Memory B cell (primary cell): ENCODE measurements at regions not wholly inside any gene's neighbourhood (a gene's known extent, or its start where the extent isn't known, plus 50 kb on each side); places are given as distances from the start of the nearest gene placed in this dataset.
A peak's percentile ranks its signal among the peaks of the same experiment; 100 is the strongest.

Experiments used
- ATAC-seq: fragments of 150-1000 bp; cut with Tn5 transposase; 2 replicates; pipeline ENCODE4 v1.10.0; 2021; ENCODE audit warnings: low read depth, mild to moderate bottlenecking, moderate library complexity
- DNase-seq, 2 donors: peaks; one replicate each; pipeline ENCODE4 v3.0.0; 2022; ENCODE audit warnings: low spot score in 2 of 2
- H3K27ac Mint-ChIP-seq: one replicate; pipeline ENCODE4 v1.8.0; 2022; ENCODE audit warnings: mild to moderate bottlenecking, moderate library complexity, mixed read lengths
- H3K27me3 Mint-ChIP-seq: one replicate; pipeline ENCODE4 v1.8.0; 2022; ENCODE audit warnings: mixed read lengths
- H3K36me3 Mint-ChIP-seq: one replicate; pipeline ENCODE4 v1.8.0; 2022; ENCODE audit warnings: mild to moderate bottlenecking, mixed read lengths
- H3K4me1 Mint-ChIP-seq: one replicate; pipeline ENCODE4 v1.8.0; 2022; ENCODE audit warnings: mixed read lengths
- H3K4me3 Mint-ChIP-seq: one replicate; pipeline ENCODE4 v1.8.0; 2022; ENCODE audit warnings: mild to moderate bottlenecking, moderate library complexity, mixed read lengths
- H3K9me3 Mint-ChIP-seq: one replicate; pipeline ENCODE4 v1.8.0; 2022; ENCODE audit warnings: mixed read lengths

DNA sequence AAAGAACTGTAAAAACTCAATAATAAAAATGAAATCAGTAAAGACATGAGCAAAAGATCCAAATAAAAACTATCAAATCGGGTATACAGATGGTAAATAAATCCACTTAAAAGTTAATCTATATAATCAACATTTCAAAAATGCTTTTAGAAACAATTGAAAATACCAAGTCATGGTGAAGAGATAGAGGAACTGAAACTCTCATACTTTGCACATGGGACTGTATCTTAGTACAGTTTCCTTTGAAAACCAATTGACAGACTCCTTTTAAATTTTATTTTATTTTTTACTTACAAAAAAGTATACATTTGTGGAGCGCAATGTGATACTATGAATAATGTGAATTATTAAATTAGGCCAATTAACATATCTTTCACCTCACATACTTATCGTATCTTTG, 98.6 kb upstream of the FAR2 start:
- peak; percentile 37 for ATAC-seq
- Mint-ChIP-seq H3K27ac (no peak overlapping the region), H3K9me3 (peaks cover 3% of the 10 kb centered on the region), H3K27me3 (no peaks in the 10 kb centered on the region), H3K4me1 (no peaks in the 10 kb centered on the region), H3K36me3 (no peaks in the 10 kb centered on the region), H3K4me3 (no peak overlapping the region)
- DNase-seq, result no peak

GRCh38 chr12:29051221-29051620, 97.9 kb upstream of the FAR2 start:
- Mint-ChIP-seq H3K4me3 (no peak overlapping the region), H3K4me1 (no peaks in the 10 kb centered on the region), H3K9me3 (peaks cover 3% of the 10 kb centered on the region), H3K36me3 (no peaks in the 10 kb centered on the region), H3K27me3 (no peaks in the 10 kb centered on the region), H3K27ac (no peak overlapping the region)
- no peak for ATAC-seq
- DNase-seq, result no peak

DNA sequence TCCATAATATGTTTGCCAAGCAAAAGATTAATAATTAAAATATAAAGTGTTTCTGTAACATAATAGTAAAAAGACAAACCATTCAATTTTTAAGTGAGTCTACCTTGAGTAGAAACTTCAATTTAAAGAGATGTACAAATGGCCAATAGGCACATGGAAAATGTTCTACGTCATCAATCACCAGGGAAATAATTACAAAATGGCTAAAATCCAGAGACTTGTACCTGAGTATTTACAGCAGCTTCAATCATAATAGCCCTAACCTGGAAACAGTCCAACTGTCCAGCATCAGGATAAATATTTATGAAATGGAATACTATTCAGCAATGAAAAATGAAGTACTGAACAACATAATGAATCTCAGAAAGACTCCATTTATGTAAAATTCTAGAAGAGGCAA, 95.5 kb upstream of the FAR2 start:
- Mint-ChIP-seq H3K9me3 (peaks cover 3% of the 10 kb centered on the region), H3K4me3 (no peak overlapping the region), H3K27ac (no peak overlapping the region), H3K36me3 (no peaks in the 10 kb centered on the region), H3K4me1 (no peaks in the 10 kb centered on the region), H3K27me3 (no peaks in the 10 kb centered on the region)
- no peak for DNase-seq
- ATAC-seq, result no peak

DNA sequence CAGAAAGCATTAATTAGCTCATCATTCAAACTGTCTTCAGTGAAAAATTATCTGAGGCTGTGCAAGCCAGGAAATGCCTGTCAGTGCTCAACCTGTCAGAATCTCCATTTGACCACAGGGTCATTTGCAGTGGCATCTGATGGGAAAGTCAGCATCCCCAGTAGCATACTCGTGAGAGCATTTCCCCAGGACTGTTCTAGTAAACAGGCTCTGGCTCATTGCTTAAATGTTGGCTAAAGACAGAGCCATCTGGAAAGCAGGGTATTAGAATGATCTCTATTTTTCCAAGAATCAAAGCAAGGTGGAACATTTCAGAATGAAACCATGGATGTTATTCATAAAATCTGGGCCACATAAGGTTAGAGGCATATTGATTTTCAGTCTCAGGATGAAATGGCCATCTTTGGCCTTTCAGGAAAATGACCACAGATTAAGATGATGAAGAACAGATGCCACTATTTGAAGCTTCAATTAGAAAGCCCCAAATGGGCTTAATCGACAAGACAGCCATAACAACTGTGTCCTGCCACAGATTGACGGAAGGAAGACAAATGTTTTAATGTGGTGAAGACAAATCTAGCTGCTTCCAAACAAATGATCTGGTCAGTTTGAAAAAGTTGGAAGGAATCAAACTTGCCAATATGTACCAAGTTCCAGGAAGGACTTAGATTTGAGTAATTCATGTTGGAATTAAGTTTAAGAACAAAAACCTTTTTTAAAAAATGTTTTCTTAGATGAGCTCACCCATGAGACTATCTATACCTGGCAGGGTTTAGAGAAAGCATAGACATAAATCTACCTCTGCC, 94.0 kb upstream of the FAR2 start:
- no peak overlapping the region for H3K4me3 Mint-ChIP-seq
- DNase-seq, result no peak
- H3K9me3 Mint-ChIP-seq, result peaks cover 4% of the 10 kb centered on the region
- no peak for ATAC-seq
- no peak overlapping the region for H3K27ac Mint-ChIP-seq
- H3K27me3 Mint-ChIP-seq, result no peaks in the 10 kb centered on the region
- H3K36me3 Mint-ChIP-seq, result no peaks in the 10 kb centered on the region
- no peaks in the 10 kb centered on the region for H3K4me1 Mint-ChIP-seq

DNA sequence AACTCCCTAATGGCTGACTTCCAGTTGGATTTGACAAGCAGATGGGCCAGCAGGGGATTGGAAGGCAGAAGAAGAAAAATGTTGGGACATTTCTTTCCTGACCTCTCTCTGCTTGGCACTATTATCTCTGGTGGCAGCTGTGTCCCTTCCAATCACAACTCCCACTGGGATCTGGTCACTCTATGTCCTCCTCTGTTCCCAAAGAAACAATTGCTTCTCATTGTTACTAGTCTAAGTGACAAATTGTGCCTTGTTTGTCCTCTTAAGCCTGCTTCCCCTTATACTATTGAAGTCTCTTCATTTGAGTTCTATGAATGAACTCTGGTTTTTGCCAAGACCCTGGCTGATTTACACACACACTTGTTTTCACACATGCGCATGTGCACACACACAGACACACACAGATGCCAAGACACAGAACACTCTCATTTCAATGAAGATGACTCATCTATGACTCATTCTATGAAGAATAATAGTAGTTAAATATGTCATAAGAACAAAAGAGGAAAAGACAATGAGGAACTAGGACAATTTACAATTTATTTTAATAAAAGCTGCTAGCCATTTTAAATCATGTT, 83.0 kb upstream of the FAR2 start:
- no peaks in the 10 kb centered on the region for H3K36me3 Mint-ChIP-seq
- H3K9me3 Mint-ChIP-seq, result peaks cover 3% of the 10 kb centered on the region
- no peak for DNase-seq
- H3K27ac Mint-ChIP-seq, result no peak overlapping the region
- no peaks in the 10 kb centered on the region for H3K4me1 Mint-ChIP-seq
- no peak for ATAC-seq
- H3K4me3 Mint-ChIP-seq, result no peak overlapping the region
- peaks cover 6% of the 10 kb centered on the region for H3K27me3 Mint-ChIP-seq

GRCh38 chr12:29067430-29067829, 81.6 kb upstream of the FAR2 start:
- Mint-ChIP-seq H3K27ac (no peak overlapping the region), H3K4me3 (no peak overlapping the region), H3K27me3 (peaks cover 6% of the 10 kb centered on the region), H3K4me1 (no peaks in the 10 kb centered on the region), H3K36me3 (no peaks in the 10 kb centered on the region), H3K9me3 (no peaks in the 10 kb centered on the region)
- DNase-seq (no peak), ATAC-seq (no peak)

DNA sequence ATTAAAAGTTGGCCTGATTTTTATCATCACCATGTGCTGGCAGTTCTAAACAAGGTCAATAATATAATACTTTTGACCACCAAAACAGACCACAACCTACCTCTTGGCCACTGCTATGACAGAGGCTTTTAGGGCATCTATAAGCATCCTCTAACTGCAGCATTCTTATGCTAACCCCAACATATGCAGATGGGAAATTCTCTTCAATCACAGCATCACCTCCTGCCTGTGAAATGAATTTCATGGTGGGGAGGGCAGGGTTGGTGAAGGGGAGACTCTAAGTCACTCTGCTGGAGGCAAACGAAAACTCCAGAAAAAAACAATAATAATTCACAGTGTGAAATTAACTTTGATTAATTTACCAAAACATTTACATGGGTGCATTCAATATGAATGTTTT, 78.8 kb upstream of the FAR2 start:
- no peaks in the 10 kb centered on the region for H3K36me3 Mint-ChIP-seq
- no peak for ATAC-seq

DNA sequence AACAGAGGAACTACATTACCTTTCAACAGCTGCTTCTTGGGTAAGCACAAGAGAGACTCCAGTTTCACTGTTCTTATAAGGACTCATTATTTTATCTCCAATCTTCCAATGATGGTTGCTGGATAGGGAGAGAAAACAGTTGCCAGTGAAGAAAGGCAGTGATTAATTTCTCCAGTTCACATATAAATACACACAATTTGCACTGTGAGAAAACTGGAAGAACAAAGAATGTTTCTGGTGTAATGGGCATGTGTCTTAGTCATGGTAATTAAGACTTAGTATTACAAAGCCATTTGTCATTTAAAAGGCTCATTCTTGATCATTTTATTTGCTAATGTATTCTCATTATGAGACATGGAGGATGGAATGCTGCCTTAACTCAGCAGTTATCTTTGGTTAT, 78.0 kb upstream of the FAR2 start:
- H3K36me3 Mint-ChIP-seq, result no peaks in the 10 kb centered on the region
- ATAC-seq, result no peak
- no peak for DNase-seq
- no peaks in the 10 kb centered on the region for H3K9me3 Mint-ChIP-seq
- no peak overlapping the region for H3K4me3 Mint-ChIP-seq
- H3K27ac Mint-ChIP-seq, result no peak overlapping the region
- H3K4me1 Mint-ChIP-seq, result no peaks in the 10 kb centered on the region
- peaks cover 9% of the 10 kb centered on the region for H3K27me3 Mint-ChIP-seq

More for the DNA sequence above, 78.8 kb upstream of the FAR2 start:
- Mint-ChIP-seq H3K4me3 (no peak overlapping the region), H3K27me3 (peaks cover 9% of the 10 kb centered on the region), H3K27ac (no peak overlapping the region), H3K9me3 (no peaks in the 10 kb centered on the region), H3K4me1 (no peaks in the 10 kb centered on the region)
- DNase-seq, result no peak

GRCh38 chr12:29072631-29073030, 76.4 kb upstream of the FAR2 start:
- H3K4me3 Mint-ChIP-seq, result no peak overlapping the region
- H3K9me3 Mint-ChIP-seq, result no peaks in the 10 kb centered on the region
- no peaks in the 10 kb centered on the region for H3K36me3 Mint-ChIP-seq

GRCh38 chr12:29073631-29074239, 75.3 kb upstream of the FAR2 start:
- H3K27me3 Mint-ChIP-seq, result peaks cover 6% of the 10 kb centered on the region
- no peak overlapping the region for H3K27ac Mint-ChIP-seq
- no peaks in the 10 kb centered on the region for H3K9me3 Mint-ChIP-seq
- DNase-seq, result no peak
- H3K36me3 Mint-ChIP-seq, result no peaks in the 10 kb centered on the region
- H3K4me3 Mint-ChIP-seq, result no peak overlapping the region
- ATAC-seq, result peak; percentile 34
- no peaks in the 10 kb centered on the region for H3K4me1 Mint-ChIP-seq

More at GRCh38 chr12:29072631-29073030, 76.4 kb upstream of the FAR2 start:
- Mint-ChIP-seq H3K27me3 (peaks cover 8% of the 10 kb centered on the region), H3K27ac (no peak overlapping the region), H3K4me1 (no peaks in the 10 kb centered on the region)
- ATAC-seq, result no peak
- no peak for DNase-seq

- ATAC-seq (no peak), DNase-seq (no peak)
- no peaks in the 10 kb centered on the region for H3K36me3 Mint-ChIP-seq
- no peaks in the 10 kb centered on the region for H3K9me3 Mint-ChIP-seq
- H3K4me3 Mint-ChIP-seq, result no peak overlapping the region
- H3K27me3 Mint-ChIP-seq, result peaks cover 9% of the 10 kb centered on the region
- no peak overlapping the region for H3K27ac Mint-ChIP-seq
- H3K4me1 Mint-ChIP-seq, result no peaks in the 10 kb centered on the region
These were observed 68.0 kb upstream of the FAR2 start for GRCh38 chr12:29081101-29081500.

GRCh38 chr12:29082522-29082921, 66.6 kb upstream of the FAR2 start:
- Mint-ChIP-seq H3K4me1 (no peaks in the 10 kb centered on the region), H3K27ac (no peak overlapping the region), H3K4me3 (no peak overlapping the region), H3K36me3 (no peaks in the 10 kb centered on the region), H3K9me3 (no peaks in the 10 kb centered on the region), H3K27me3 (peaks cover 11% of the 10 kb centered on the region)
- no peak for DNase-seq
- ATAC-seq, result no peak

- H3K27ac Mint-ChIP-seq, result no peak overlapping the region
- H3K27me3 Mint-ChIP-seq, result peaks cover 11% of the 10 kb centered on the region
- H3K9me3 Mint-ChIP-seq, result peaks cover 1% of the 10 kb centered on the region
- H3K4me3 Mint-ChIP-seq, result no peak overlapping the region
- no peaks in the 10 kb centered on the region for H3K4me1 Mint-ChIP-seq
- DNase-seq, result no peak
- no peak for ATAC-seq
- H3K36me3 Mint-ChIP-seq, result no peaks in the 10 kb centered on the region
These were observed 62.5 kb upstream of the FAR2 start for GRCh38 chr12:29086325-29087271.
